NCI-H345 treated with DMSO at 0.1 percent for 48 hours (cell line): ENCODE measurements at regions not wholly inside any gene's neighbourhood (a gene's known extent, or its start where the extent isn't known, plus 50 kb on each side); places are given as distances from the start of the nearest gene placed in this dataset.

Source experiments
- DNase-seq: peaks from one replicate; lab custom pipeline; 2025; ENCODE audit not compliant: unreplicated experiment; lab: John Stamatoyannopoulos, UW

DNA sequence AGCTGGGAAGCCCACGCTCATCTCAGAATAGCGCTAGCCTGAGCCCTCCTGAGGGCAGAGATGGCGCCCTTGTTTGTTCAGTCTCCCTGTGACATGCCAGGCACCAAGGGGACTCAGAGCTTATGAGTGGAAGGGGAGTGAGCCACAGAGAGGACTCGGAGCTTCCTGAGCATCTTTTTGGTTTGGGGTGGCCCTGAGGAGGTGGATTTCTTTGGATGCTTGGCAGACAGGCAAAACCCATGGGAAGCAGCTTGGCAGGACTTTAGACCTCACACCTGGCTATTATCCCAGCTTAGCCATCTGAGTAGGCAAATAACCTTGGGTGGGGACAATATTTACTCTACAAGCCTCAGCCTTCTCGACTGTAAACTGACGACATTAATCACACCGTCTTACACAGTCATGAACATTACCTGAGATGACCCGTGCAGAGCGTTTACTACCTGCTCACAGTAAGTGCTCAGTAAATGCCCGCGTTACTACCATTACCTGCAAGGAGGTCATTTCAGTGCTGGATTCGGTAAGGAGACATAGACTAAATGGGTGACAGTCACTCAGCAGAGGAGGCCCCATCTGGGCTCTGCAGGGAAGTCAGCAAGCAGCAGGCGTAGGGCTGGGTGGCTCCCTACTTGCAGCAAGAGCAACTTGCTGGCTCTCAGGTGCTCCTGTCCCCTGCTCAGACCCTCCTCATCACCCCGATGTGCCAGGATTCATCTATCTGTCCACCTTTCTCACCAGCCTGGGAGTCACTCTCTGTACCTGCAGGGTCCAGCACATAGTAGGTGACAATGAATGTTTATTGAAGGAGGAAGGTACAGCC is 54.9 kb downstream of the KLHDC7A start:
- DNase-seq = no peak

- no peak for DNase-seq
Observed at GRCh38 chr1:18536356-18536755, 55.6 kb downstream of the KLHDC7A start.

- DNase-seq = no peak
Observed at GRCh38 chr1:18536915-18537314, 56.2 kb downstream of the KLHDC7A start.

DNA sequence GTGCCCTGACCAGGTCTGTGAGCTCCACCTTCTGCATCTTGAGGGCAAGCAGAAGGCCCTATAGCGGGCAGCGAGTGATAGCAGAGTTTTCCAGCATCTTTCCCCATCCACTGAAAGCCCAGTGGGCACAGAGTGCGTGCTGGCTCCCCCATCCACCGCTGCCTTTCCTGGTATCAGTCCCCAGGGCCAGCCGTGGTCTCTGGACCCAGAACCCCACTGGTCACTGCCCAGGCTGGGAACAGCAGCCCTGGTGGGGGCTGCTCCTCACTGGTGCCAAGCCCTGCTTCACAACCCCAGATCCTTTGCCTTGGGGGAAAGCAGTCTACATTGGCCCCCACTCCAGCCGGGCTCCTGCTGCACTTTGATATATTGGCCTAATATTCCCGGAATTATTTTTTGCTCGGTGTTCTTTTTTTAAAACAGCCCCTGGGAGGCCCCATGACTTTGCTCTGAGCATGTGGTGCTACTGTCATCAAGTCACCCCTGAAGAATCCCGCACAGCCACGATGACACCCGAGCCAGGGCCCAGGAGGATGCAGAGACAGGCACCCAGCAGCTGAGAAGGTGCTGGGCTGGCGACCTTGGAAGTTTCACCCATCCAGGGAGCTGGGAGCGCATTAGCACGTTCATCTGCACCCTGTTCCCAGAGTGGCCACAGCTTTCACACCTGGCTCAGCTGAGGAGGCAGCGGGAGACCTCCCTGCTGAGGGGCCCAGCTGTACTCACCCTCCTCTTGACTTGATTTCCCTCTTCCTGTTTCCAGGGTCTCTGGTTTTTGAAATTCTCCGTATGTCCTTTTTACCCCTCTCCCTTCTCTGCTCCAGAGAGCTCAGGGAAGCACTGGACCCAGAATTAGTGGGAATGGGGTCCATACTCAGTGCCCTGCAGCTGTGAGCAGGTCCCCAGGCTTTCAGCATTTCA is 56.9 kb downstream of the KLHDC7A start:
- no peak for DNase-seq

GRCh38 chr1:18539171-18539570 is 58.4 kb downstream of the KLHDC7A start:
- no peak for DNase-seq

- no peak for DNase-seq
Observed at GRCh38 chr1:18540136-18540765, 59.5 kb downstream of the KLHDC7A start.

DNA sequence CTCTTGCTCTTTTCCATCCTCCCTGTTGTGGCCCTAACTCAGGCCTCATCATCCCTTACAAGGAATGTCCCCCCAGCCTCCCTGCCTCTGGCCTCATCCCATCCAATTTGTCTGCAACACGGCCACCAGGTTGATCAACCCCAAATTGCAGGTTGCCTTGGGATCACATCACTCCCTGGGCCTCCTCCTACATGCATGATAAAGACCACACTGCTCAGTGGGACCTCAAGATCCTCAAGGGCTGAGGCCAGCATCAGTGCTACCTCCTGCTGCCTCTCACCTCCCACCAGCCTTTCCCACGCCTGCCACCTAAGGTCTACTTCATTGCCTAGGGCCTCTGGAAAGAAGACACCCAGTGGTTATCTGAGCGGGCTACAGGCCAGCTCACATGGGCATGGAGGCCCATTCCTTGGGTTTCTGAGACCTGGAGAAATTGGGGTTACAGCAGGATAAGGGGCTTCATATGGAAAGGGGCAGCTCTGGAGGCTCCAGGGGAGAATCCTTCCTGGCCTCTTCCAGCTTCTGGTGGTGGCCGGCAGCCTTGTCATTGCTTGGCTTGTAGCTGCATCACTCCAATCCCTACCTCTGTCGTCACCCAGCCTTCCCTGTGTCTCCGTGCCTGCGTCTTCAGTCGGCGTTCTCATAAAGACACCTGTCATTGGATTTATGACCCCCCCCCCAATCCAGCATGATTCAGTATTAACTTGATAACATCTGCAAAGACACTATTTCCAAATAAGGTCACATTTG is 60.5 kb downstream of the KLHDC7A start:
- no peak for DNase-seq

GRCh38 chr1:18542351-18542750 is 61.6 kb downstream of the KLHDC7A start:
- no peak for DNase-seq

DNA sequence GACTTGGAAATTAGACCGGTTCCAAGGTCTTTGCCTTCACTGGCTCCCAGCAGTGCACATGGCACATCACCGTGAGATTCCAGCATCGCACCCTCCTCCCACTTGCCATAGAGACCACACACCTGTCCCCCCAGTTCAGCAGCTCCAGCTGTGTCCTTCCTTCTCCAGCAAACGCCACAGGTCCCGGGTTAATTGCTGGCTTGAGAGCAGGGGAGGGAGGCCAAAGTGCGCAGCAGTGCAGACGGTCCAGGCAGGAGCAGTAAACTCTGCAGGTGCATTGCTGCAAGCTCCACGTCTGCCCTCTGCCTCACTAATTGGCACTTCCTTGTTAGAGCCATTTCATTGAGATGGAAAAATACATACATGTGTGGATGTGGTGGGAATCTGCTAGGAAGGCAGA is 65.3 kb downstream of the KLHDC7A start:
- DNase-seq = no peak

DNA sequence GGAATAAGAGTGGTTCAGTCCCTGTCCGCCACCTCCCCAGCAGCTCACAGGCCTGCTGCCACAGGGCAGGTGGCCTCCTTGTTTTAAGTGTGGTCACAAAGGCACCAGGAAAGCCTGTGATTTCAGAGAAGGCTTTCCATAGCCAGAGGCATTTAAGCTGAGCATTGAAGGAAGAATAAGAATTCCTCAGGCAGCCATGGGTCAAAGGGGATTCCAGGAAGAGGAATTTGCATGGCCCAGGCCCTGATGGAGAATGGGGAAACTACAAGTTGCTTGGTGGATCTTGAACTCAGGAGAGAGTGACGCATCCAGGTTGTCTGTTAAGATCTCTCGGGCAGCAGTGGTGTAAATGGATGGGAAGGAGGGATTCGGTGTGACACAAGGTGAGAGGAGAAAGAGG is 66.7 kb downstream of the KLHDC7A start:
- no peak for DNase-seq

- no peak for DNase-seq
Observed at GRCh38 chr1:18548643-18549042, 67.9 kb downstream of the KLHDC7A start.

DNA sequence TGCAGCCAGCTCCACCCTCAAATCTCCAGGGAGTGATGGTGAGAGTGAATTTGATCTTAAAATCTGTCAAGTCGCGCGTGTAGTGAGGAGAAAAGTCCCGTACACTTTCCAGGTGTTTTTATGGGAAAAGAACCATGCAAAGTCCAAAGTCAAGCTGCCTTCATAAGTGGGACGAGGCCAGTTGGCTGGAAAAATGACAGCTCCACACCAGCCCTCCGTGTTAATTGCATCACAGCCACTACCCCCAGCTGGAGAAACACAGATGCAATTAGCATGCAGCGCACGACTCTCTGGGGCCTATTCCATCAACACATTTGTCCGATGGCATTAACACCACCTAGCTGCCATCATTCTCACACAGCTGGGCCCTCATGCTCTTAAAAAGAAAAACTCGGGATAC is 68.4 kb downstream of the KLHDC7A start:
- DNase-seq = no peak

DNA sequence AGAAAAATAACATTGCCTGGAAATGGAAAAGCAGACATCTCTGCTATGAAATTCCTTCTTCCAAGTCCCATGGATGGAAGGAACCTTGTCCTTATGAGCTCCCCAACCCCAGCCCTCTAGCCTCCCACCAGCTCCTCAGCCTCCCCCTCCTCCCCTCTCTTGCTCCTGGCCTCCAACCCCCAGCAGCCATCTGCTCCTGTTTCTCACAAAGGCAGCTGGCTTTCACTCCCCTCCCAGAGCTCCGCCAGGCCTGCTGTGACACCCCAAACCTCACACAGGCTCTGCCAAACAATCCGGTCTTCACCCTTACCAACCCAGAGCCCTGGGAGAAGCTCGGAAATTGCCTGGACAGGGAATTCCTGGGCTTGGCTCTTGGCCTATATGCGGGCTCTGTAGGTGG is 69.2 kb downstream of the KLHDC7A start:
- DNase-seq = no peak

DNA sequence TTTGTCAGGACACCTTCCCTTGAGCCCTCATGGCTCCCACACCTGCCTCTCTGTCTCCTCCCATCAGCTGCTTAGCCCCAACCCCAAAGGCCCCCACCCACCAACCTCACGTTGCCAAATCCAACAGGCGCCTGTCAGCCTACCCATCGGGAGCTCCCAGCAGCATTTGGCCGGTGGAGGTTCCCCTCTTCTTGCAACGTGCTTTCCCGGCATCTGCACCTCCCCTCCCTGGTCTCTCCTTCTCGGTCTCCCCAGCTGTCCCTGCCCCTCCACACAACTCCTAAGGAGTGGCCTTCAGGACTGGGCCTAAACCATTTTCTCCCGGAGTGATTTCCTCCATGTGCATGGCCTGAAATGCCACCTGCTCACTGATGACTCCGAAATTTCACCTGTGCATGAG is 71.9 kb downstream of the KLHDC7A start:
- no peak for DNase-seq

GRCh38 chr1:18553388-18553787 is 72.7 kb downstream of the KLHDC7A start:
- no peak for DNase-seq

- no peak for DNase-seq
Observed at GRCh38 chr1:18554099-18554498, 73.4 kb downstream of the KLHDC7A start.

DNA sequence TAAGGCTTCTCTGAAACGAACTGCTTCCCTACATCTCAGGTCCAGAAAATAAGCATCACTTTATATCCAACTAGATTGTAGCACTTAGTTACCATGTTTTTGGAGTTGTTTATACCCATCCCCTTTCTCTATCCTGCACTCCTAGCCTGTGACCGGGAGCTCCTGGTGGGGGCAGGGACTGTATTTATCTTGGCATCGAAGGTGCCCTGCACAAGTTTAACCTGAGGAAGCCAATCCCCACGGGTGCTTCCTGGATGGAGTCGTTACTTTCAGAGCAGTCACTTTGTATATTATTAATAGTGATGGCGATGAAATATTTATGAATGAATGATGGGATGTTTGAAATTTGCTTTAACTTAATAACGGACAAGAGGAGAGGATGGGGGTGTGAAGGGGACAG is 73.9 kb downstream of the KLHDC7A start:
- no peak for DNase-seq

DNA sequence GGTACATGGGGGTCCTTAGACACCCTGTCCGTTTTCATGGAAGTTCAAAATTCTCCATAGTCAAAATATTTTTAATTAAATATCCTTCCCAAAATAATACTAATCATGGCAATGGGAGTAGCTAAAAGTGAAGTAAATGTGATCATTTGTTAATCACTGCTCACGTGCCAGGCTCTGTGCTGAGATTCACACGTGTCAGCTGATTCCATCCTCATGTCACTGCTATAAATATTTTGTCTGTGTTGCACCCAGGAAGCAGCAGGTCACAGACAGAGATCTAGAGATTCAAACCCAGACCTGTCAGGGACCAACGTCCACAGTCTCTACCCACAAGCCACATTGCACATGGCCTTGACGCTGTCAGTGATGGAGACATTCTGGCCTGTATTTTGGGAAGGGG is 74.3 kb downstream of the KLHDC7A start:
- no peak for DNase-seq

DNA sequence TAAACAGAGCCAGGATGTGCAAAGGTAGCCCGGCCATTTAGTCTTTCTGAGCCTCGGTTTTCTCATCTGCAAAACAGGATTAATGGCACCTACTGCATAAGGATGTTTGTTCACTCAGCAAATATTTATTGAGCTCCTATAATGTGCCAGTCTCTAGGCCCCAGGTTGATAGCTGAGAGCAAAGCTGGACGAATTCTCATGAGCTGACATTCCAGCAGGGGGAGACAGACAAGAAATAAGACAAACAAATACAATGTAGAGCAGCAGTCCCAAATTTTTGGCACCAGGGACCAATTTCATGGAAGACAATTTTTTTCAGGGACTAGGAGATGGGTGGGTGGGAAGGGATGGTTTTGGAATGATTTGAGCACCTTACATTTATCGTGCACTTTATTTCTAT is 74.3 kb upstream of the PAX7 start:
- DNase-seq = peak; percentile 19

- peak; percentile 79 for DNase-seq
Observed at GRCh38 chr1:18557621-18558465, 72.8 kb upstream of the PAX7 start.
